Activated B cell treated with CpG ODN at 0.5 μM for 24 hours (primary cell): ENCODE measurements at regions not wholly inside any gene's neighbourhood (a gene's known extent, or its start where the extent isn't known, plus 50 kb on each side); places are given as distances from the start of the nearest gene placed in this dataset.

Experiments used
- ATAC-seq: fragments of 200-7000 bp; cut with Tn5 transposase; one replicate; pipeline ENCODE4 v1.10.0; 2021; ENCODE audit warnings: low read depth, mild to moderate bottlenecking, moderate library complexity
- CTCF ChIA-PET: fragments of 350-600 bp; sonication (Branson Sonifier 250); formaldehyde crosslinking; loops from one replicate; lab custom pipeline; 2021; ENCODE audit warnings: antibody characterized with exemption; lab: Charles Lee
- POLR2A ChIA-PET: fragments of 350-600 bp; sonication (Branson Sonifier 250); formaldehyde crosslinking; loops from one replicate; lab custom pipeline; 2021; ENCODE audit warnings: antibody characterized with exemption; lab: Charles Lee
- DNase-seq: peaks from one replicate; pipeline ENCODE4 v3.0.0; 2022
- H3K27ac Mint-ChIP-seq: one replicate; pipeline ENCODE4 v1.8.0; 2020; ENCODE audit warnings: mixed read lengths
- H3K27me3 Mint-ChIP-seq: one replicate; pipeline ENCODE4 v1.8.0; 2021; ENCODE audit warnings: mixed read lengths
- H3K36me3 Mint-ChIP-seq: one replicate; pipeline ENCODE4 v1.8.0; 2021; ENCODE audit warnings: low read depth, mixed read lengths
- H3K4me1 Mint-ChIP-seq: one replicate; pipeline ENCODE4 v1.8.0; 2021; ENCODE audit warnings: mixed read lengths
- H3K4me3 Mint-ChIP-seq: one replicate; pipeline ENCODE4 v1.8.0; 2020; ENCODE audit warnings: mild to moderate bottlenecking, mixed read lengths
- H3K9me3 Mint-ChIP-seq: one replicate; pipeline ENCODE4 v1.8.0; 2020; ENCODE audit warnings: mixed read lengths
- intact Hi-C: fragments of 100-400 bp; cut with micrococcal nuclease; formaldehyde crosslinking; loops from one replicate; pipeline ENCODE4 v1.15.1; 2024
- TF ChIP-seq, protein P1 (sequence below): fragments of 200-600 bp; IDR thresholded peaks from one replicate; pipeline ENCODE4 v1.8.0; 2022; ENCODE audit warnings: antibody characterized with exemption, mild to moderate bottlenecking

DNA sequence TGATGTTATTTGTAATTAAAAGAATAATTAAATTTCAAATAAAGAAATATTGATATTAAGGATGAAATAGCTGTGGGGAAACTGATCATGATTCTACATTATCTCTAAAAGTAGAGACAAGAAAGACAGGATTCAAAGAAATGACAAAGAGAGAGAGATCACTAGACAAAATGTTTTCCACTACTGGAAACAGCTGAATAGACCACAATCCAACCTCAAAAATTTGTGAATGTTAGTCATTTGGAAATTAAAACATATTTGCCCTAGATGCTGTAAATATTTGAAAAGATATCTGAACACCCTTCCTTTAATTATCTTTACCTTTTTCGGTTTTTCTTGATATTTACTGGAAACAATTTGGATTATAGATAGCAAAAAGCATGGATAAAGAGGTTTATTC is 414.9 kb downstream of the CENPC start:
- Mint-ChIP-seq H3K4me1 (no peaks in the 10 kb centered on the region), H3K9me3 (no peaks in the 10 kb centered on the region), H3K4me3 (no peak overlapping the region), H3K27ac (no peak overlapping the region), H3K36me3 (no peaks in the 10 kb centered on the region), H3K27me3 (no peaks in the 10 kb centered on the region)
- intact Hi-C loops, result no loop called here
- CTCF ChIA-PET, result no interaction called here
- POLR2A ChIA-PET, result no interaction called here
- ATAC-seq, result no peak
- TF ChIP-seq, protein P1, sequence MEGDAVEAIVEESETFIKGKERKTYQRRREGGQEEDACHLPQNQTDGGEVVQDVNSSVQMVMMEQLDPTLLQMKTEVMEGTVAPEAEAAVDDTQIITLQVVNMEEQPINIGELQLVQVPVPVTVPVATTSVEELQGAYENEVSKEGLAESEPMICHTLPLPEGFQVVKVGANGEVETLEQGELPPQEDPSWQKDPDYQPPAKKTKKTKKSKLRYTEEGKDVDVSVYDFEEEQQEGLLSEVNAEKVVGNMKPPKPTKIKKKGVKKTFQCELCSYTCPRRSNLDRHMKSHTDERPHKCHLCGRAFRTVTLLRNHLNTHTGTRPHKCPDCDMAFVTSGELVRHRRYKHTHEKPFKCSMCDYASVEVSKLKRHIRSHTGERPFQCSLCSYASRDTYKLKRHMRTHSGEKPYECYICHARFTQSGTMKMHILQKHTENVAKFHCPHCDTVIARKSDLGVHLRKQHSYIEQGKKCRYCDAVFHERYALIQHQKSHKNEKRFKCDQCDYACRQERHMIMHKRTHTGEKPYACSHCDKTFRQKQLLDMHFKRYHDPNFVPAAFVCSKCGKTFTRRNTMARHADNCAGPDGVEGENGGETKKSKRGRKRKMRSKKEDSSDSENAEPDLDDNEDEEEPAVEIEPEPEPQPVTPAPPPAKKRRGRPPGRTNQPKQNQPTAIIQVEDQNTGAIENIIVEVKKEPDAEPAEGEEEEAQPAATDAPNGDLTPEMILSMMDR, result no peak
- no peak for DNase-seq

DNA sequence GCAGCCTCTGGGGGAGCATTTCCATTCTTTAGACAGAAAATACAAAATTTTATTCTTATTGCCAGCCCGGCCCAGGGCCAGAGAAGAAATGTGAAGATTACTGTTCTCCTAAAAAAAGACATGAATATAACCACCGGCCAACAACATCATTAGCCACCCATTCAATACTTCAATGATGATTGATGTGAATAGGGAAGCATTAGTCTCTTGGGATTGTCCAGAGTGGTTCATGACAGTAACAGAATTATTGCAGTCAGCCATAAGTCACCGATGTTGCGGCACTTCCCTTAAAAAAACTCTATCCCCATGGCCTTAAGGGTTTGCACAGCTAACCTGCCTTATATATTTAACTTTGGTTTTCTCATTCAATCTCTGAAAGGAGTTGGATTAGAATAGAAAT is 418.7 kb downstream of the CENPC start:
- Mint-ChIP-seq H3K27ac (no peak overlapping the region), H3K36me3 (no peaks in the 10 kb centered on the region), H3K4me3 (no peak overlapping the region), H3K9me3 (no peaks in the 10 kb centered on the region), H3K4me1 (no peaks in the 10 kb centered on the region), H3K27me3 (no peaks in the 10 kb centered on the region)
- DNase-seq, result no peak
- TF ChIP-seq, protein P1, result no peak
- ChIA-PET POLR2A (no interaction called here), CTCF (no interaction called here)
- no peak for ATAC-seq
- intact Hi-C loops, result no loop called here

DNA sequence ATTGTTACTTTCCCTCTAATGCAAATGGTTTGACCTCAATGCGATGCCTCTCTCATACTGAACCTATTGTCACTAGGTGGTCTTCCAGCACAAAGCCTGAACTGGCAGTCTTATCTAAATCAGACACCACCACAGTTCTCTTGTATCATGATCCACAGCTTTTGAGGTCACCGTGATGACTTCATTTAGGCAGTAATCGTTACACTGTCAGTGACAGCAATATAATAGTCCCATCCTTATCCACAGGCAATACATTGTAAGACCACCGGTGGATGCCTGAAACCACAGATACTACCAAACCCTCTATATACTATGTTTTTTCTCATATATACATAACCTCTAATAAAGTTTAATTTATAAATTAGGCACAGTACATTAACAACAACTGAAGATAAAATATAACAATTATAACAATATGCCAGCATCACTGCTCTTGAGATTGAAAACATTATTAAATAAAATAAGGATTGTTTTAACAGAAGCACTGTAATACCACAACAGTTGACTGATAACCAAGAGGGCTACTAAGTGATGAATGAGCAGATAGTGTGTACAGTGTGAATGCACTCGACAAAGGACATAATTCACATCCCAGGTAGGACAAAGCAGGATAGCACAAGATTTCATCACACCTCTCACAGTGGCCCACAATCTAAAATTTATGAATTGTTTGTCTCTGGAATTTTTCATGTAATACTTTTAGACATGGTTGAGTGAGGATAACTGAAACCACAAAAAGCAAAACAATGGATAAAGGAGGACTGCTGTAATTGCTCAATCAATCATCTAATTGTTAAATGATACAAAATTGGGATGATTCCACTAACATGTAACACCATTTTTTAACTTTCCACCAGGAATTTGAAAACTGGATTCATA is 419.4 kb downstream of the CENPC start:
- ATAC-seq (no peak), DNase-seq (no peak)
- intact Hi-C loops, result no loop called here
- TF ChIP-seq, protein P1, result no peak
- POLR2A ChIA-PET, result no interaction called here
- Mint-ChIP-seq H3K27me3 (no peaks in the 10 kb centered on the region), H3K36me3 (no peaks in the 10 kb centered on the region), H3K9me3 (no peaks in the 10 kb centered on the region), H3K4me1 (no peaks in the 10 kb centered on the region), H3K4me3 (no peak overlapping the region), H3K27ac (no peak overlapping the region)
- CTCF ChIA-PET, result no interaction called here

DNA sequence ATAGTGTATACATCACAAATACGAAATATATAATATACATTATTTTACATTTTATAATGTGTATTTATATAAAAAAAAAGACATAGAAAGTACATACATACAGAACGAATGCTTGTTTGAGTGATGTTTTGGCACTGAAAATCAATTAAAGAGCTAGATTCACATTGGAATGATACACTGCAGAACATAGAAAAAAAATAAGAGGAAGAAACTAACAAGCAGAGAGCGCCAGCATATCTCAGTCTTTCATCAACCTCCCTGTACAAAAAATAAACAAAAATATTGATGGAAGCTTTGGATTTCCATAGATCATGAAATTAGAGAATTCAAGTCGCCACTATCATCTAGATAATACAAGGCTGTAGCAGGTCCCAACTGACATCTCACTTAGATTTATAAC is 420.6 kb downstream of the CENPC start:
- intact Hi-C loops, result no loop called here
- no peaks in the 10 kb centered on the region for H3K27me3 Mint-ChIP-seq
- H3K4me3 Mint-ChIP-seq, result no peak overlapping the region
- POLR2A ChIA-PET, result no interaction called here
- TF ChIP-seq, protein P1, result no peak
- no peak overlapping the region for H3K27ac Mint-ChIP-seq
- no peaks in the 10 kb centered on the region for H3K9me3 Mint-ChIP-seq
- H3K36me3 Mint-ChIP-seq, result no peaks in the 10 kb centered on the region
- no peak for DNase-seq
- no peaks in the 10 kb centered on the region for H3K4me1 Mint-ChIP-seq
- ATAC-seq, result no peak
- CTCF ChIA-PET, result no interaction called here

DNA sequence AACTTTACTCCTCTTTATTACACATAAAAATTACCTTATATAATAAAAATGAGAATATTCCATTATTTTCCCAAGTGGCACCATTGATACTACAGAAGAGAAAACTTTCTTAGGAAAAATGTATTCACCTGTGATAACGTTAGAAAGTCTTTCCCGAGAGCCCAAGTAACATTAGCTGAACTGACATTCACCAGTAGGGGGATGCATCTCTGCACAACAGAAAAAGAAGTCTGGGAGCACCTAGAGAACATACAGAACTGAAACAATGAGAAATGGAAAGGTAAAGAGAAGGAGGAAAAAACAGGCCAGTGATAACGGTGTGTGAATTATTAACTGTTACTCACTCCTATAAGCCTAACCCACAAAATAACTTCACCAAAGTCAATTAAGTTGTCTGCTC is 423.3 kb downstream of the CENPC start:
- no peak overlapping the region for H3K4me3 Mint-ChIP-seq

More for the DNA sequence above, 423.3 kb downstream of the CENPC start:
- H3K27ac Mint-ChIP-seq, result no peak overlapping the region
- TF ChIP-seq, protein P1, result no peak
- ChIA-PET CTCF (no interaction called here), POLR2A (no interaction called here)
- H3K9me3 Mint-ChIP-seq, result no peaks in the 10 kb centered on the region
- H3K36me3 Mint-ChIP-seq, result no peaks in the 10 kb centered on the region
- no peak for DNase-seq
- intact Hi-C loops, result no loop called here
- ATAC-seq, result no peak
- no peaks in the 10 kb centered on the region for H3K27me3 Mint-ChIP-seq
- H3K4me1 Mint-ChIP-seq, result no peaks in the 10 kb centered on the region
